ENCODE measurements at regions not wholly inside any gene's neighbourhood (a gene's known extent, or its start where the extent isn't known, plus 50 kb on each side); places are given as distances from the start of the nearest gene placed in this dataset.

DNA sequence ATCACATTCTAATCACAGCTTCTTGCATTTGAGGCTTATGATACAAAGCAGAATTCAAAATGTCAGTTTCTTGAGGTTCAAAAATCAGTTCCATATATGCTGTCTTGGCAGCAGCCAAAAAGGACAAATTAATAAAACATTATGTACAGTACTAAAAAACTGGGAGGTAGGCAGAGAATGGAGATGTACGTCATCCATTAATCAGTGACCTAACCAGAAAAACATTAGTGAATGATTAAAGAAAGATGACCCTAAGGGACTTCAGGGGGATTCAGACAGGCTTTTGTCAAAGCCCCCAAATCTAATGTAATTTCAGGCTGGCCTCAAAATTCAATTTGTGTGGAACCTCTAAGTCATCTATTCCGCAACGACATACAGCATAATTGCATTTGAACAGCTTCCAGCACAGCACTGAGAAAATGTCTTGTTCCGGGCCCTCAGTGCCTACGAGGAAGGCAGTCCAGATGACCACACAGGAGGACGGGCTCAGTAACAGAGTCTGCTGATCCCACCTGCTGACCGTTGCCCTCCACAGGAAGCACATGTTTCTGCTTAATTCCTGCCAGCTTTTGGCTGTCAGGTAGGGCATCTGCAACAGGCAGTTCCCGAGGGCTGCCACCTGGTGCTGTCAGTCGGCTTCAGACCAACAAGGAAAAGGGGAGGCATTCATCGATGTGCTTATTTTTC is 83.8 kb upstream of the HHIP start:
- H3K79me2 ChIP-seq (ENCODE audit: low read depth), result no peaks in the 10 kb centered on the region
- CTCF ChIA-PET, result no interaction called here
- no peaks in the 10 kb centered on the region for H3K9me3 ChIP-seq (ENCODE audit: insufficient read depth, low read depth)
- no peaks in the 10 kb centered on the region for H3K27me3 ChIP-seq (ENCODE audit: insufficient read depth, low read depth)
- TF ChIP-seq EZH2 (IDR thresholded peaks at IDR 0.05; ENCODE audit: low read depth), result no peak
- TF ChIP-seq, protein P1, sequence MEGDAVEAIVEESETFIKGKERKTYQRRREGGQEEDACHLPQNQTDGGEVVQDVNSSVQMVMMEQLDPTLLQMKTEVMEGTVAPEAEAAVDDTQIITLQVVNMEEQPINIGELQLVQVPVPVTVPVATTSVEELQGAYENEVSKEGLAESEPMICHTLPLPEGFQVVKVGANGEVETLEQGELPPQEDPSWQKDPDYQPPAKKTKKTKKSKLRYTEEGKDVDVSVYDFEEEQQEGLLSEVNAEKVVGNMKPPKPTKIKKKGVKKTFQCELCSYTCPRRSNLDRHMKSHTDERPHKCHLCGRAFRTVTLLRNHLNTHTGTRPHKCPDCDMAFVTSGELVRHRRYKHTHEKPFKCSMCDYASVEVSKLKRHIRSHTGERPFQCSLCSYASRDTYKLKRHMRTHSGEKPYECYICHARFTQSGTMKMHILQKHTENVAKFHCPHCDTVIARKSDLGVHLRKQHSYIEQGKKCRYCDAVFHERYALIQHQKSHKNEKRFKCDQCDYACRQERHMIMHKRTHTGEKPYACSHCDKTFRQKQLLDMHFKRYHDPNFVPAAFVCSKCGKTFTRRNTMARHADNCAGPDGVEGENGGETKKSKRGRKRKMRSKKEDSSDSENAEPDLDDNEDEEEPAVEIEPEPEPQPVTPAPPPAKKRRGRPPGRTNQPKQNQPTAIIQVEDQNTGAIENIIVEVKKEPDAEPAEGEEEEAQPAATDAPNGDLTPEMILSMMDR (conservative IDR thresholded peaks at IDR 0.05), result no peak
- no peak overlapping the region for H3K4me2 ChIP-seq
- no peaks in the 10 kb centered on the region for H3F3A ChIP-seq (ENCODE audit: insufficient read depth, low read depth)
- no peaks in the 10 kb centered on the region for H3K36me3 ChIP-seq (ENCODE audit: low read depth)
- H4K20me1 ChIP-seq (ENCODE audit: insufficient read depth), result no peaks in the 10 kb centered on the region
- no peaks in the 10 kb centered on the region for H3K9me2 ChIP-seq (ENCODE audit: insufficient read depth)
- H3K4me1 ChIP-seq (replicated peaks; ENCODE audit: insufficient read depth), result no peaks in the 10 kb centered on the region
- BruUV-seq (replicated peaks), result no TSS peak
- no peak overlapping the region for H3K4me3 ChIP-seq
- DNase-seq, result no peak
- intact Hi-C loops (cut with micrococcal nuclease; ENCODE audit: unreplicated experiment), result no loop called here
- no peak overlapping the region for H3K27ac ChIP-seq
- H2AFZ ChIP-seq, result no peak overlapping the region
- POLR2A ChIA-PET (ENCODE audit: unreplicated experiment), result no interaction called here

DNA sequence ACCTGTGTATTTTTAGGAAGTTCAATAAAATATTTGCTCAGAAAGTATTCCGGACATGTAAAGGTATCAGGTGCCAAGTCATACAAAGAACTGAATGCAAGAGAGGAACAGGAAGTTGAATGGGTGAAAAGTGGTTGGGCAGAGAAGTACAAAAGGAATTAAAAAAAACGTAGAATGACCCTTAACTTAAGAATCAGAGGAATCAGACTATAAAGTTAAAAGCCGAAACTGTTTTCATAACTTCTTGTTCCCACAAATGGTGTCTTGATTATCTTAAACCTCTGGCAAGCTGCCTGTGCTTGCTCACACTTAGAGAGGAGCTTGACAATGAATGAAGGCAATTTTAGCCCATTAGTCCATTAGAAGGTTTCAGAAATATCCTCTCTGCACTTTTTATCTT is 81.6 kb upstream of the HHIP start:
- BruUV-seq (replicated peaks), result no TSS peak
- POLR2A ChIA-PET (ENCODE audit: unreplicated experiment), result no interaction called here
- TF ChIP-seq, protein P1 (conservative IDR thresholded peaks at IDR 0.05), result no peak
- no peak for TF ChIP-seq EZH2 (IDR thresholded peaks at IDR 0.05; ENCODE audit: low read depth)
- H3K4me1 ChIP-seq (replicated peaks; ENCODE audit: insufficient read depth), result no peaks in the 10 kb centered on the region
- DNase-seq, result no peak
- H3K4me3 ChIP-seq, result no peak overlapping the region
- H3K4me2 ChIP-seq, result no peak overlapping the region
- no peak overlapping the region for H2AFZ ChIP-seq
- no peaks in the 10 kb centered on the region for H3K9me2 ChIP-seq (ENCODE audit: insufficient read depth)
- H4K20me1 ChIP-seq (ENCODE audit: insufficient read depth), result no peaks in the 10 kb centered on the region
- H3K9me3 ChIP-seq (ENCODE audit: insufficient read depth, low read depth), result no peaks in the 10 kb centered on the region
- H3K27ac ChIP-seq, result no peak overlapping the region
- intact Hi-C loops (cut with micrococcal nuclease; ENCODE audit: unreplicated experiment), result no loop called here
- CTCF ChIA-PET, result no interaction called here
- H3K79me2 ChIP-seq (ENCODE audit: low read depth), result no peaks in the 10 kb centered on the region
- no peaks in the 10 kb centered on the region for H3F3A ChIP-seq (ENCODE audit: insufficient read depth, low read depth)
- no peaks in the 10 kb centered on the region for H3K27me3 ChIP-seq (ENCODE audit: insufficient read depth, low read depth)
- no peaks in the 10 kb centered on the region for H3K36me3 ChIP-seq (ENCODE audit: low read depth)

DNA sequence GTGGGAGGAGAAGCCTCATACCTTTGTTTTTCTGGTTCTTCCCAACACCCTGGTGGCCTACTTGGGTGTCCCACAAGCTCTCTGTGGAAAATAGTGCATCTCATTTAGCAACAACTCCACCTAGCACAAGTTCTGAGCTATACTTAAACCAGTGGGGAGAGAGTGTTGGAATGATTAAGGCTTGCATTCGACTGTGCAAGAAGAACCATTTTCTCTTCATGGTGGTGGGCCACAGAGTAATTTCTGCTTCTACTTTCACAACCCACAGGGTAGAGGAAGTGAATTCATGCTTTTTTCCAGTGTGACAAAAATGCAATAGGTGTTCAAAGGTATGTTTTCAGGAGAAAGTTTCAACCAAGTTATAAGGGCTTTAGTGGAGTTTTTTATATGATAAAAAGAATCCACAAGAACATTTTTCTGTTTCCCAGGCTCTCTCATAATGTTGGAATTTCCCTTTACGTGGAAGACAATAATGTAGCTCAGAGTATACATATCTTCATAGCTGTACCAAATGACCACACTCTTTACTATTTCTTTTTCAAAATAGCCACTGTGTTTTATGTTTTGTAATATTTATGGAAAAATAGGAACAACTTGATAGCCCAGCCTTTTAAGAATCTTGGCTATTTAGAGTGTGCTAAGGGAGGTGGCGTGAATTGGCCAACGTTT is 80.3 kb upstream of the HHIP start:
- Histone ChIP-seq H2AFZ (no peak overlapping the region), H3K27ac (no peak overlapping the region), H3F3A (ENCODE audit: insufficient read depth, low read depth) (no peaks in the 10 kb centered on the region), H3K79me2 (ENCODE audit: low read depth) (no peaks in the 10 kb centered on the region), H3K9me3 (ENCODE audit: insufficient read depth, low read depth) (no peaks in the 10 kb centered on the region), H4K20me1 (ENCODE audit: insufficient read depth) (no peaks in the 10 kb centered on the region), H3K36me3 (ENCODE audit: low read depth) (no peaks in the 10 kb centered on the region), H3K4me1 (replicated peaks; ENCODE audit: insufficient read depth) (no peaks in the 10 kb centered on the region), H3K4me3 (no peak overlapping the region), H3K9me2 (ENCODE audit: insufficient read depth) (no peaks in the 10 kb centered on the region), H3K27me3 (ENCODE audit: insufficient read depth, low read depth) (no peaks in the 10 kb centered on the region), H3K4me2 (no peak overlapping the region)
- intact Hi-C loops (cut with micrococcal nuclease; ENCODE audit: unreplicated experiment), result no loop called here
- TF ChIP-seq, protein P1 (conservative IDR thresholded peaks at IDR 0.05), result no peak
- TF ChIP-seq EZH2 (IDR thresholded peaks at IDR 0.05; ENCODE audit: low read depth), result no peak
- ChIA-PET POLR2A (ENCODE audit: unreplicated experiment) (no interaction called here), CTCF (no interaction called here)
- no peak for DNase-seq
- BruUV-seq (replicated peaks), result no TSS peak
